KOPT-K1 (cell line): ENCODE measurements at regions not wholly inside any gene's neighbourhood (a gene's known extent, or its start where the extent isn't known, plus 50 kb on each side); places are given as distances from the start of the nearest gene placed in this dataset.

Source experiments
- H3K27ac ChIP-seq: fragments of 200-600 bp; sonication (generic); 2 replicates; pipeline ENCODE4 v1.5.1; 2016; ENCODE audit warnings: antibody characterized with exemption, mild to moderate bottlenecking, low read depth, low read length; ENCODE audit not compliant: poor library complexity, severe bottlenecking
- H3K36me3 ChIP-seq: fragments of 200-600 bp; sonication (generic); 2 replicates; pipeline ENCODE4 v1.5.1; 2017; ENCODE audit warnings: antibody characterized with exemption, mild to moderate bottlenecking, low read length, moderate library complexity; ENCODE audit not compliant: insufficient read depth
- H3K9me3 ChIP-seq: fragments of 200-600 bp; sonication (generic); 2 replicates; pipeline ENCODE4 v1.5.1; 2017; ENCODE audit warnings: antibody characterized with exemption, low read length, mild to moderate bottlenecking; ENCODE audit not compliant: insufficient read depth, poor library complexity, severe bottlenecking

DNA sequence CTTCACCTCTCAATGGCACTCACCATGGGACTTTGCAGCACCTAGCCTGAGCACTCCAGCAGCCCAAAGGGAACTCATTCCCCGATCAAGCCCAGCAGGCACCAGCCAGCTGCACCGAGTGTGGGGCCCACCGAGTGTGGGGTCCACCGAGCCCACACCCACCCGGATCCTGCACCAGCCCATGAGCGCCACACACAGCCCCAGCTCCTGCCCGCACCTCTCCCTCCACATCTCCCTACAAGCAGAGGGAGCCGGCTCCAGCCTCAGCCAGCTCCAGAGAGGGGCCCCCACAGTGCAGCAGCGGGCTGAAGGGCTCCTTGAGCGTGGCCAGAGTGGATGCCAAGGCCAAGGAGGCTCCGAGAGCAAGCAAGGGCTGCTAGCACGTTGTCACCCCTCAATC is 1182.4 kb downstream of the HACE1 start:
- Histone ChIP-seq H3K9me3 (peaks cover 10% of the 10 kb centered on the region), H3K36me3 (no peaks in the 10 kb centered on the region), H3K27ac (no peak overlapping the region)

DNA sequence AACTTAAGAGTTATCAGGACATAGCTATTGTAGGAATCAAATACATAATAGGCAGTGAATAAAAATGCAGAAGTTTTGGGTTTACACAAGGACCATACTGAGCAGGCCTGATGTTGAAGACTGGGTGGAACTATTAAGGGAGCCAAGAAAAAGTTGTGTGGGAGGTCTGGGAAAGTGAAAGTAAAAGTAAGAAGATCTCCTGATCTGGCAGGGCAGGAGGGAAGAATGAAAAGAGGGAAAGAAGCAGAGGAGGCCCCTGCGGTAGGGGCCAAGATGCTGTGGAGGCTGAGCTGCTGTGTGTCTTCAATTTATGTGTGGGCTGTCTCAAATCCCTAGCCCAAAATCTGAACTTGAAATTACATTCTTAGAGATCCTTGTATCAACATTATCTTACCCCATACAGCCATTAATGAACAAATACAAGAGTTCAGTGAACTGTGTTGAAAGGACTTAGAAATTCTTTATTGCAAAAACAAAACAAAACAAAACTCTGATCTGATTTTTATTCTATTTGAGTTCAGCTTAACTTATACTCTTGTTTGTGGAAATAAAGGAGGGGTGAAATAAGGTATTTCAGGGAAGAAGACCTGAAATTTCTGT is 1183.8 kb downstream of the HACE1 start:
- H3K27ac ChIP-seq: peak overlapping the region; percentile 41
- no peaks in the 10 kb centered on the region for H3K36me3 ChIP-seq

DNA sequence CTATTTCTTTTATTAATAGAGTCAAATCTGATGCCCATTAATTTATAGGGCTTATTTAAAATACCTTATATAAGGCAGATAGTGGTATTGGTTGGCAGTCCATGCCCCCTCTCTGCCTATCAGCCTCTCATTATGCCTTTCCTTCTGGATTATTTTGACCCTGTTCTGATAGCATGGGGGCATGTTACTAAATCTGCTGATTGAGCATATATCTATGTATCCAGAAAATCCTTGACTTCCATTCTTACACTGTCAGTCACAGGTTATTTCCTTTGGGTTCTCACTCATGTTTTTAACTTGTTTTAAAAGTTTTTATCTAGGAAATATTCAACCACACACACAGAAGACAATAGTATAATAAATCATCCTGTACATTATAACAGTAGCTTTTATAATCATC is 1184.9 kb downstream of the HACE1 start:
- Histone ChIP-seq H3K9me3 (peaks cover 10% of the 10 kb centered on the region), H3K27ac (no peak overlapping the region)

More for the DNA sequence above, 1183.8 kb downstream of the HACE1 start:
- H3K9me3 ChIP-seq: peaks cover 10% of the 10 kb centered on the region

DNA sequence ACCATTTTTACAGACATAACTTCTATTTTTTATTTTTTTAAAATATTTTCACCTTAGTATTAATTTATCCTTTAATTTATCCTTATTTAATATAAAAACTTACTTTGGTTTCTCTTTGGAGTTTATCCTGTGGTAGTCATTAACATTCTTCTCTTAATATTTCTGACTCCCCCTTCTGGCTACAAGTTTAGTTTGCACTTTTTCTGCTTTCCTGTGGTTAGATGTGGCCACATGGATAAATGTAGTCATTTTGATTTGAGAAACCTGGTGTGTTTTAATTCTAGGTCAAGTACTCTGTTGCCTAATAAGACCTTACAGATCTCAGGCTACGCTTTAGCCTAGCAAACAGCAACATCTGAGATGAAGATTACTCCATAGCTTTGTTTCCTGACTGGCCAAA is 1187.5 kb downstream of the HACE1 start:
- Histone ChIP-seq H3K9me3 (peaks cover 2% of the 10 kb centered on the region), H3K27ac (no peak overlapping the region), H3K36me3 (no peaks in the 10 kb centered on the region)

More for the DNA sequence above, 1184.9 kb downstream of the HACE1 start:
- H3K36me3 ChIP-seq: no peaks in the 10 kb centered on the region

DNA sequence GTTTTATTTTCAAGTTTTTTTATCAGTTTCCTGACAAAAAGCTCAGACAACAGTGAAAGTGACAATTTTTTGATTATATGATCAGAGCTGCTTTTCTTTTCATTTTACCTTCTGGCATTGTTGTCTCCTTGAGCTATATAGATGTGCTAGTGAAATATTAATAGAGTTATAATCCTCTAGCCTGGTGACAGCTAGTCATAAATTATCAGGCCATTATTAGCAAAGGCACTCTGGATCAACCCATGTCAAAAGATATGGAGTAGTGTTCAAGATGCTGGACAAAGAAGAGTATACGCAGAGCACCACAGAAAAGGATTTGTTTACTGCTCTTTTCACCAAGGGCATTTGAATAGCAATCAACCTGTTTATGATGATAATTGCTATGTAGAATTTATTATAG is 1230.1 kb downstream of the HACE1 start:
- Histone ChIP-seq H3K9me3 (no peaks in the 10 kb centered on the region), H3K36me3 (no peaks in the 10 kb centered on the region), H3K27ac (no peak overlapping the region)

DNA sequence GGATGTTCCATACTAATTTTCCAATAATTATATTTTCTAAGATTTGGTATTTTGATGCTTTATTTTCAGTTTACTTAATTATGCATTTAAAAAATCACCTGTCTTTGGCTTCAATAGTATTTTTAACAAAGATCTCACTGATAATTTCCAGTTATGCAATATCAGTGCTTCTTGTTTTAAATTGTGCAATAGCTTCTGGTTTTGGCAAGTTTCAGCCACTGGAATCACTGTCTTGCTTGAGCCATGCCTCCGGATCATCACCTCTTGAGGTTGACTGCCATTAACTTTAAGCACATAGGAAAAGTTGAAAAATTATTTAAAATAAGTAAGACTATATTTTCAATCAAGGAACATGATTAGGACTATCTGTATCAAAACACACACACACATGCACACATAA is 1242.1 kb downstream of the HACE1 start:
- Histone ChIP-seq H3K36me3 (no peaks in the 10 kb centered on the region), H3K27ac (no peak overlapping the region), H3K9me3 (no peaks in the 10 kb centered on the region)

DNA sequence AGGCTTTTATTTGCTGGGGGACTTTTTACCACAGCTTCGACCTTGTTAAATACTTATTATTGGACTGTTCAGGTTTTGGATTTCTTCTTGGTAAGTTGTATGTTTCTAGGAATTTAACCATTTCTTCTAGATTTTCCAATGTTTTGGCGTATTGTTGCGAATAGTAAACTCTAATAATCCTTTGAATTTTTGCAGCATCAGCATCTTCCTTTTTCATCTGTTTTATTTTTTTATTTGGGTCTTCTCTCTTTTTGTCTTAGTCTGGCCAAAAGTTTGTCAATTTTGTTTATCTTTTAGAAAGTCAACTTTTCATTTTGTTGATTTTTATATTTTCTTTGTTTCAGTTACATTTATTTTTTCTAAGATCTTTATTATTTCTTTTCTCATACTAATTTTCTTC is 1272.0 kb downstream of the HACE1 start:
- H3K27ac ChIP-seq: no peak overlapping the region
- no peaks in the 10 kb centered on the region for H3K36me3 ChIP-seq
- no peaks in the 10 kb centered on the region for H3K9me3 ChIP-seq

DNA sequence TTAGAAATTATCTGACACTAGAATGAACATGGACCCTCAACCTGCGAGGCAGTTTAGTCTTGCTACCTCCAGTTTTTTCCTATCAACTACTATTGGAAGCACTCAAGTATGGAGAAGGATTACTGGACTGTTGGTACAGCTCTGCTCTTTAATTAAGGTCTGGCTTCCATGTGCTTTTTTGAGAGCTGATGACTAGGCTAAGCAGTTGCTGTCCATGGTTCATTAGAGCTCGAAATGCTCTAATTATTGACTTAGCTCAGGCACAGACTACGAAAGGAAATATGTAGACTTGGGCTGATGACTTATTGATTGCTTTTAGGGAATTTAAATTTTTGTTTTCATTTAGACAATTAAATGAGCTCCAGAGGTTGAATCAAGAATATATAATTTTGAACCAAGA is 1281.6 kb downstream of the HACE1 start:
- no peaks in the 10 kb centered on the region for H3K36me3 ChIP-seq
- no peaks in the 10 kb centered on the region for H3K9me3 ChIP-seq
- no peak overlapping the region for H3K27ac ChIP-seq

DNA sequence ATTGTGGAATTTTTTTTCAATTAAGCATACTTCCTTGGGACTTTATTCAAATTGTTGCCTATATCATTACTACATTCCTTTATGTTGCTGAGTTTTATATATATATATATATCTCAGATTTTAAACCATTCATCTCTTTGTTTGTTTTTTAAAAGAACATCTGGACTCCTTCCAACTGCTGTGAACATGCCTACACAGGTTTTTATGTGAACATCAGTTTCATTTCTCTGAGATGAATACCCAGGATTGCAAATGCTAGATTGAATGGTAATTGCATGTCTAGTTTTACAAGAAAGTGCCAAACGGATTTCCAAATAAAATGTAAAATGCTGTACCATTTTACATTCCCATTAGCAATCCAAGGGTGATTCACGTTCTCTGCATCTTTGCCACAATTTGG is 1289.3 kb downstream of the HACE1 start:
- Histone ChIP-seq H3K9me3 (no peaks in the 10 kb centered on the region), H3K36me3 (no peaks in the 10 kb centered on the region), H3K27ac (no peak overlapping the region)

DNA sequence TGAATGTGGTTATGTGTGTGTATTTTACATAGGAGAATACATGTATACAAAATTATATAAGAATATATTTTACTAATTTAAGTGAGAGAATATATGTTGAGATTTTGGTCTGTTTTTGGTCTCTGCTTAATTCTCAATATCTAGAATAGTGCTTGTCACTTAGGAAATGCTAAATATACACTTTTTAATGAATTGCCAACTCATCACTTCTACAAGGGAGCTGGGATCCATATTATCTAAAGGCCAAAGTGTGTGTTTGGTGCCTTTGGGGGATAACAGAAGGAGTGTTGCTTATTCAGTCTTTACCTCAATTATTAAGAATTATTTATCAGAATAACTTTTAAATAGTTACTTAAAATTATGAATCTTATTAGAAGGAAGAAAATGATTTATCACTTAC is 1304.8 kb downstream of the HACE1 start:
- no peak overlapping the region for H3K27ac ChIP-seq
- no peaks in the 10 kb centered on the region for H3K9me3 ChIP-seq
- no peaks in the 10 kb centered on the region for H3K36me3 ChIP-seq

DNA sequence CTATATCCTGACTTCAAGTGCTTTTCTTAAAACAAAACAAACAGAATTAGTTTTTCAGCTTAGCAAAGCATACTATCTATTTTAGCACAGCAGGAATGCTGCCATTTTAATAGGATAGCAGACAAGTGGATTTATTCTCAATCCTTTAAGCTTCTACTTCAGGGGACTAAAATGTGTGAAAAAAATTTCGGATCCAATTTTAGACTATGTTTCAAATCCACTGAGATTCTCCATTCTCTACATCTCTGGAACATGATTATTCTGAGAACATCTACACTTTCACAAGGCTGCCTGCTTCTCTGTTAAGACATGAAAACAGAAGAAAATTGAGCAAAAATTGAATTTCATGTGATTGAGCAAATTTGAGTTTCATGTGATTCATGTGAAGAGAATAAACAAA is 1321.3 kb downstream of the HACE1 start:
- Histone ChIP-seq H3K36me3 (no peaks in the 10 kb centered on the region), H3K27ac (no peak overlapping the region), H3K9me3 (no peaks in the 10 kb centered on the region)

DNA sequence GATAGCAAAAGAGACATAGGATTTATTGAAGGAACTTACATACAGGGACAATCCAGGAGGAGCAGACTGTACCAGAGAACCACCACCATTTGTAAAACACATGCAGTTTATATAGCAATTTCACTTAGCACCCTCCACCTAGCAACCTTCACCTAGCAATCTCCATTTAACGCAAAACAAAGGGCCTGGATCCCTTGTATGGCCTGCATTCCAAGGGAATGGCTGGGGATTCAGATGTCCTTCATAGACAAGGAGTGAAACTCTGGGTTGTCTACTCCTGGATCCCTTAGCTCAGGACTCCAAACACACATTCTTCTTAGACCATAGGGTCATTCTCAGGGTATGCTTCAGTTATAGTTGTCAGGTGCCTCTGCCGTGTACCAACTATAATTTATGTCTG is 1324.9 kb downstream of the HACE1 start:
- no peaks in the 10 kb centered on the region for H3K9me3 ChIP-seq
- no peaks in the 10 kb centered on the region for H3K36me3 ChIP-seq
- H3K27ac ChIP-seq: no peak overlapping the region

DNA sequence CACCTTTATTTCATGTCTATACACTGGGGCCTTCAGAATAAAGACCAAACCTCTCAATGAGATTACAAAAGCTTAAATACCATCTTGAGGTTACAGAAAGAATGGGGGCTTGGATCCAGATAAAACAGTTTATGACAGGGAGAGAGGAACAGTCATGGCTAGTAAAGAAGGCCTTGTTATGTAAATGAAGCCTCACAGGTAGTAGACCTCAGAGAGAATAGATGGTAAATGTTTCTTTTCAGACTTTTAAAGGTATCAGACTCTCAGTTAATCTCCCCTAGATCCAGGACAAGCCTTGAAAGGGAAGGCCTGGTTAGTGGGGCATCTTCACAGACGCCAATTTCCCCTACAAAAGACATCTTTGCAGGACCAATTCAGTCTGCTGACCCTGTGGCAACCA is 1325.6 kb downstream of the HACE1 start:
- no peak overlapping the region for H3K27ac ChIP-seq
- no peaks in the 10 kb centered on the region for H3K9me3 ChIP-seq
- no peaks in the 10 kb centered on the region for H3K36me3 ChIP-seq

DNA sequence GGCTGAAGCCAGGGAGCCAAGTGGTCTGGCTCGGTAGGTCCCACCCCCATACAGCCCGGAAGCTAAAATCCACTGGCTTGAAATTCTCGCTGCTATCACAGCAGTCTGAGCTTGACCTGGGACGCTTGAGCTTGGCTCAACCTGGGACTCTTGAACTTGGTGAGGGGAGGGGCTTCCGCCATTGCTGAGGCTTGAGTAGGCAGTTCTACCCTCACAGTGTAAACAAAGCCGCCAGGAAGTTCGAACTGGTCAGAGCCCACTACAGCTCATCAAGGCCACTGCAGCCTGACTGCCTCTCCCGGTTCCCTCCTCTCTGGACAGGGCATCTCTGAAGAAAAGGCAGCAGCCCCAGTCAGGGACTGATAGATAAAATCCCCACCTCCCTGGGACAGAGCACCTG is 1337.7 kb downstream of the HACE1 start:
- Histone ChIP-seq H3K36me3 (no peaks in the 10 kb centered on the region), H3K9me3 (no peaks in the 10 kb centered on the region), H3K27ac (no peak overlapping the region)

DNA sequence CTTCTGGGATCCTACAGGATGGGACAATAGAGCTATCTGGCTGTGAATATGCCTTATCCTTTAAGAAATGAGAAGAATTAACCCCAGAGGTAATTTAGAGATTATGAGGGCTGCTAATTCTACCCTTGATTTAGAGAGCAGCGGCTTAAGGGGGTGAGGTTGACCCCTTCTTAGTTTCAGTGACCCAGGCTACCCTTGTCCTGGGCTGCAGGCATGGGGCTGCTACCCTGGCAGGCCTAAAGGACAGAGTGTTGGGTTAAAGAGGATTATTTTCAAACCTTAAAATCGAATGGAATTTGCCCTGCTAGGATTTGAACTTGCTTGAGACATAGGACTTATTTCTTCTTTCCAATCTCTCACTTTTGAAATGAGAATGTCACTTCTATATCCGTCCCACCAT is 1343.4 kb downstream of the HACE1 start:
- no peaks in the 10 kb centered on the region for H3K36me3 ChIP-seq
- no peak overlapping the region for H3K27ac ChIP-seq
- no peaks in the 10 kb centered on the region for H3K9me3 ChIP-seq

DNA sequence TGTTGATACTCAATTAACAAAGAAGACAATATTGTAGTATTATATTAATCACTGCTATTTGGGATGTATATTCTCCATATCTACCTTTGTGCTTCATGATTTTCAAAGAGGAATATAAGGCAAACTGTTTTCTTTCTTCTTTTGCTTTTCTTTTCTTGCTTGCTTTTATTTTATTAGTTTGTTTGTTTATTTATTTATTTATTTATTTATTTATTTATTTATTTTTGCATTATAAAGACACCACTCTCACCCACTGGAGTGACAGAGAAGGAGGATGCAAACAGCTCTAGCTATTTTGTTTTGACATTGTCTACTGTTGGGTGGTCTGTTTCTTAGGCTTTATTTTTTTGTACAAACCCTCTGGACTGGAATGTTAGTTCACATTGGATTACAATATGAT is 1352.7 kb downstream of the HACE1 start:
- no peak overlapping the region for H3K27ac ChIP-seq
- H3K36me3 ChIP-seq: no peaks in the 10 kb centered on the region
- no peaks in the 10 kb centered on the region for H3K9me3 ChIP-seq

DNA sequence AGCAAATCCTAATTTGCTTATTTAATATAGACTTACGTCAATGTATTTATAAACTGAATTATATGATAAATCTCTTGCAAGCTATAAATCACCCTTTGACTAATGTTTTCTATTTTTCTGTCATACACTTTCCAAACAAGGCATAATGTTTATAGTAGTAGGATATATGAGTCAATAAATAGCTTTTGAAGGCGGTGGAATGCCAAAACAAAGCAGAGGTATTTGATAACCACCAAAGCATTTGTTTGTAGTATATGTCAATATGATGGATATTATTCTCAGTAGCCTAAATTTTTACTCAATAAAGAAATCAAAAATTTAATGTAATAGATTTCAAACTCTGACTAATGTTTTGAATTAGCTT is 1354.6 kb downstream of the HACE1 start:
- Histone ChIP-seq H3K9me3 (no peaks in the 10 kb centered on the region), H3K27ac (no peak overlapping the region), H3K36me3 (no peaks in the 10 kb centered on the region)
